SW 1271 (cell line): ENCODE measurements at regions not wholly inside any gene's neighbourhood (a gene's known extent, or its start where the extent isn't known, plus 50 kb on each side); places are given as distances from the start of the nearest gene placed in this dataset.

ENCODE experiments used
- DNase-seq, 2 experiments: peaks; one replicate each; lab custom pipeline; 2025; lab: John Stamatoyannopoulos, UW

DNA sequence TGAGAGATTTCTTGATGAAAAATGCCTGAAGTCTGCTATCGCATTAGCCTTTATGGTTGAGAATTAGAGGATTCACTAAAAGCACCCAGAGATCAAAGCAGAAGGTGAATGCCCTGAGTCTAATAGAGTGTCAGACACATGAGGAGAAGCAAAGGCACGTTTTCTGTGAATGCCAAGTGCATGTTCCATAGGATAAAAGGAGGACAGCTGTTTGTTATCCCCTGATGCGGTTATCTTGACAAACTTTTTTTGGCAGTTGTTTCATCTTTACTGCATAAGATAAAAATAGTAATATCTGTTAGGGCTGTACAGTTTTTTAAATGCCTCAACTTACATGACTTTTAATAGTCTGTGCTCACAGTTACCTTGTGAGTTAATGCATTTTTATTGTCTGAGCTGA lies 65.3 kb upstream of the CD96 start:
- DNase-seq: no peak

DNA sequence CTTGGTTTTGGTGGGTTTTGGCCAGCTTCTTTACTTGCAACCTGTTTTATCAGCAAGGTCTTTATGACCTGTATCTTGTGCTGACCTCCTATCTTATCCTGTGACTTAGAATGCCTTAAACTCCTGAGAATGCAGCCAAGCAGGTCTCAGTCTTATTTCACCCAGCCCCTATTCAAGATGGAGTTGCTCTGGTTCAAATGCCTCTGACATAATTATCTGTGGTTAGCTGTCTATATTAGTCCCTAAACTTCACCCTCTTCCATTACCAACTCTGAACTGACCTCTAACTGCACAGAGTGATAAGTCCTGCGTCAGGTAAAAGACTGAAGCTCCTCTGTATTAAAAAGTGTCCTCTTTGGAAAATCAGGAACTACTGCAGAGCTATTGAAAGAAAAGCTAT lies 61.9 kb upstream of the CD96 start:
- no peak for DNase-seq

DNA sequence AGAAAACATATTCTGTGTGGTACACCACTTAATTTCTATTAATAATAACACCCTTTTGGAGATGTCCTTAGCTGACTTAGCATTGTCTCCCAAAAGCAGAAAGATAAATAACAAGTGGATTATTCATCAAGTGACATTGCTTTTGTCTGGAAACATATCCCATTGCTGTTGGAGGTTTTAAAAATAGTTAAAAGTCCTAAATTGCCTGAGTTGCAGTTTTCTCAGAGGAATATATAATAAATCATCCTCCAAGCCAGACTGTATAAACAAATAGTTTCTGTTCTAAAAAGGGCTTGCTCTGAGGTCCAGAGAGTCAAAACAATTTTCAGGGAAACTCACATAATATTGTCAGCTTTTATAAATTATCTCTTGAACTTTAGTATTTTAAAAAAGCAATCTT lies 60.4 kb upstream of the CD96 start:
- DNase-seq: no peak

DNA sequence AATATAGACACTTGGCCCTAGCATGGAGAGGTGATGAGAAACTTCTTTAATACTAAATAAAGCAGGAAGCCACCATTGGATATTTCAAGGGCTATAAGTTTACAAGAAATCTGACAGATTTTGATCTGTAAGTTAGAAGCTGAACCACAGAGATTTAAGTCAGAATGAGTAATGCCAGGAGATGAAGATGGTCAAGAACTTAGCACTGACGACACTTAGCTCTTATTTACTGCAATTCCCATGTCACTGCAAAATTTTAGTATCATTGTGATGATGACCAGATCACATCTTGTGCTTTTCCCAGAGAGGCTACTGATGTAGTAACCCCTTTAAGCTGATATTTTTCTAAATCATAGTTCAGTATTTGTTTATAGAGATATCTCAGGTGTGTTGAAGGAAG lies 59.4 kb upstream of the CD96 start:
- no peak for DNase-seq

DNA sequence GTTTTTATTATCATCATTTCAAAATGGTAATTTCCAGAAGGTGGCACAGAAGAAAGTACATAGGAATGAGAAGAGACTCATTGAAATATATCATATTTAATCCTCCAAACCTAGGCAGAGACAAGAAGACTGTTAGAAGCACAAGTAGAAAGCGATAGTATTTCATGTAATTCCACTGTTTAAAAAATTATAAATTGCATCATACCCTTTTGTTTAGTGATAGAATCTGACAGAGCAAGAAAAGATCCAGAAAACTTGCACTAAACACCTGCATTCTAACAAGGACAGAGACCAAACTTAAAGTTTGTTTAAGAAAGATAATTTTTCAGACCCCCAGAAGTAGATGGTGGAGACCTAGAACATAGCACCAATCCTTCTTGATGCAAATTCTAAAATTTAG lies 56.9 kb upstream of the CD96 start:
- DNase-seq: no peak
